ENCODE measurements at regions not wholly inside any gene's neighbourhood (a gene's known extent, or its start where the extent isn't known, plus 50 kb on each side); places are given as distances from the start of the nearest gene placed in this dataset.

DNA sequence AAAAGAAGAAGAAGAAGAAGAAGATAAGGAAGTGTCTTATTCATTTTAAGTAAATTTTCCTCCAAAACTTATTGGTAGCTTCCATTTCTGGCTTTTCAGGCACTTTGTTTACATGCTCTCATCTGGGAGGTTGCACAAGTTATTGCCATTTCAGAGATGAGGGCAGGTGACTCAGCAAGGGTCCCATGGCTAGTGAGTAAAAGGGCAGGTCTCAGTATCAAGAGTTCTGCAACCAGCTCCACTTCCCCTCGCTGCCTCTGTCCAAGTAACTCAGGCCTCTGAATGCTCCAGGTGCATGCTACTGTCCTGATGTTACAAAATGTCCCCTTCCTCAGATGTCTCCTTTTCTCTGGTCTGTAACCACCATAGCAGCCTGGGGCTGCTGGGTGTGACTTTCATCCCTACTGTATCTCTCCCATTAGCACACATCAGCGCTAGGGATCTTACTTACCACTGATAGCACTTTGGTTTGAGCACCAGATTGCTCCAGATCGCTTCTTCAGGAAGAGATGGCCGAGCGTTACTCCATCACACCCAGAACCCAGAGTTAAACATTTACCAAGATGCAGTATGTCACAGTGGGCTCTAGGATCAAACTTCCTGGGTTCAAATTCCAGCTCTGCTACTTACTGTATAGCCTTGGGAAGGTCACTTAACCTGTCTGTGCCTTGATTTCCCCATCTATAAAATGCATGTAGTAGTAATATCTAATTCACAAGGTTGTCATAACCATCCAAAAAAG is 57.4 kb upstream of the LAPTM4A start:
- no peak for DNase-seq

DNA sequence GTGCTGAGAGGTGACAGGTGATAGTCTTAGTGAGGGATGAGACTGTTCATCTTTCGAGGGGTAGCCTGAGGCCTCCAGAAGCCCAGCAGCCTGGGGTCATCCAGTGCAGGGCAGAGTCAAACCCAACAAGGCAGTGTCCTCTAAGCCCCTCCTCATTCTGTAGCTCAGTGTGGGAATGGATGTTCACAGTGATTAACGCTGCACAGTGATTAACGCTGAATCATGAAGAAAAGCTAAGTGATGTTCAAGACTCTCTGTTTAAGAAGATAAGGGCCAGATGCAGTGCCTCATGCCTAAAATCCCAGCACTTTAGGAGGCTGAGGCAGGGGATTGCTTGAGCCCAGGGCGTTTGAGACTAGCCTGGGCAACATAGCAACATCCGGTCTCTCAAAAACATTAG is 56.3 kb upstream of the LAPTM4A start:
- DNase-seq = no peak

DNA sequence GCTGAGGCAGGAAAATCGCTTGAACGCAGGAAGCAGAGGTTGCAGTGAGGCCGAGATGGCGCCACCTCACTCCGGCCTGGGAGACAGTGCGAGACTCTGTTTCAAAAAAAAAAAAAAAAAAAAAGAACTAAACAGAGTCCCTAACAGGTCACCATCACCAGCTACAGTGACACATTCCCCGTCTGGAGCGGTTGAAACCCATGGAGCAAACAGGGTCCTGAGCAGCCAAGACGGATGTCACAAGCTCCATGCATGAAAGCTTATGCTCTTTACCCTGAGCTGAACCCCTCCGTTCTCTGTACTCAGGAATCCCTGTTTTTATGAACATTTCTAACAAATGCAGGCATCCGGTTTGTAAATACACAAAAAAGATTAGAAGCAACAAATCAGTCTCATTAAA is 55.9 kb upstream of the LAPTM4A start:
- no peak for DNase-seq

DNA sequence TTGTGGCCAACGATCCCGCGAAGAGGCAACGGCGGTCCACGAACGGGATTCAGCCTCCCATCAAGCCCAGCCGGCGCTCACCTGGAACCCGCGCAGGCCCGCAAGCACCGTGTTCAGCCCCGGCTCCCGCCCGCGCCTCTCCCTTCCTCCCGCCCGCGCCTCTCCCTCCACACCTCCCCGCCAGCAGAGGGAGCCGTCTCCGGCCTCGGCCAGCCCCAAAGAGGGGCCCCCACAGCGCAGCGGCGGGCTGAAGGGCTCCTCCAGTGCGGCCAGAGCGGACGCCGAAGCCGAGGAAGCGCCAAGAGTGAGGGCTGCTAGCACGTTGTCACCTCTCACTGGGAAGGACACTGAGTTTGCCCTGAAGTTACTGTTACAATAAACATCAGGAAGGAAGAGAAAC is 55.3 kb upstream of the LAPTM4A start:
- no peak for DNase-seq

DNA sequence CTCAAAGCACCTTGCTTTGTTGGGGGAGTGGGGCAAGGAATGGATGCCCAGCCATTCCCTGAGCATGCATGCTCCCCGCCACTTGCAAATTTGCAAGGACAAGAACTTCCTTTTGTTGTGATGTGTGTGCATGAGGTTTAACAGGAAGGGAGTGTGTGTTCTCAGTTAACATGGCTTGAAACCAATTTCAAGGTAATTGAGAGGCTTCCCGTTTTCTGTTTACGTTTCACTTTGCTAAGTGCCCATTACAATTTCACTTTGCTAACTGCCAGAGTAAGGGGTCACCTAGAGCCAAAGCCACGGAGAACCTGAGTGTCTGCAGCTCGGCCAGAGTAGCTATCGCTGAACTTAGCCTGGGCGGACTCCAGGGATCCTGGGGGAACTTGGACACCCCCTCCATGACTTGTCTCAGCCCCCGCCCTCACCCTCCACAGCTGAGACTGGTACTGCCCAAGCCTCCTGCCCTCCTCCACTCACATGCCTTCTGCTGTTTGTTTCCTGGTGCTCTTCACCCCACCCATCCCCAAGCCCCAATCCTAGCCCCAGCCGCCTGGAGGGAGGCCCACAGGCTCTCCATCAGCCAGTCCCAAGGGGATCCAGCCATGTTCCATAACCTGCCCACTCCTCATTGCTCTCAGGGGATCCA is 53.6 kb upstream of the LAPTM4A start:
- no peak for DNase-seq

DNA sequence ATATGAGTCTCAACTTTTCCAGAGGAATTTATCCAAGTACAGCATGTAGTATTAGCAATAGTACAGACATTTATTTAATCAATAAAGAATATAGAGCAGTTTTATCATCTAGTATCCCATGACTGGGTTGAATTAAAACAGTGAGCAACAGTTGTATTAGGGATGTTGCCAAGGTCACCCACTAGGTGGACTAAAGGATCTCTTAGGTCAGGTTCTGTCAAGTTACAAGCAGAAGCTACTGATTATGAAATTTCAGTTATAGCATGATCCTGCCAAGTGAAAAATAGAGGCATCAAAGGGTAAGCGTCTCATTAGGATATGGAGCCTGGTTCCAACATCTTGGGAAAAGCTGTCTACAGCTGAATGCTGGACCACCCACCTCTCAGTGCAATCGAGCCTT is 52.1 kb upstream of the LAPTM4A start:
- no peak for DNase-seq
